SK-N-MC (cell line): ENCODE measurements at regions not wholly inside any gene's neighbourhood (a gene's known extent, or its start where the extent isn't known, plus 50 kb on each side); places are given as distances from the start of the nearest gene placed in this dataset.

Experiments used
- DNase-seq: peaks from one replicate; pipeline ENCODE4 v3.0.0-alpha.2; 2011; ENCODE audit warnings: low read depth, low spot score
- H3K27ac ChIP-seq: fragments of 200-600 bp; sonication (generic); 2 replicates; pipeline ENCODE4 v1.5.1; 2016; ENCODE audit warnings: mixed run types
- H3K36me3 ChIP-seq: fragments of 200-600 bp; sonication (generic); 2 replicates; pipeline ENCODE4 v1.6.1; 2017; ENCODE audit warnings: antibody characterized with exemption, low read length, mixed read lengths; ENCODE audit not compliant: insufficient read depth
- H3K4me3 ChIP-seq: fragments of 200-600 bp; sonication (generic); 2 replicates; pipeline ENCODE4 v1.5.1; 2016
- H3K9ac ChIP-seq: fragments of 200-600 bp; sonication (generic); 2 replicates; pipeline ENCODE4 v1.8.0; 2017; ENCODE audit warnings: mixed run types, mixed read lengths; ENCODE audit not compliant: insufficient read length
- H3K9me3 ChIP-seq: fragments of 200-600 bp; sonication (generic); 2 replicates; pipeline ENCODE4 v1.6.1; 2017; ENCODE audit warnings: low read depth, mild to moderate bottlenecking, antibody characterized with exemption, low read length, moderate library complexity, mixed read lengths
- EZH2 ChIP-seq: fragments of 200-600 bp; sonication (generic); IDR thresholded peaks from one replicate; pipeline ENCODE4 v1.6.1; 2017; ENCODE audit warnings: antibody characterized with exemption
- FOXP2 ChIP-seq: optimal IDR thresholded peaks from 2 replicates; pipeline ENCODE3; 2011; ENCODE audit warnings: mild to moderate bottlenecking, moderate library complexity; ENCODE audit not compliant: insufficient read depth; ENCODE audit errors: extremely low read length, control extremely low read depth
- POLR2AphosphoS5 ChIP-seq: IDR thresholded peaks from 2 replicates; pipeline ENCODE4 v1.6.1; 2012; ENCODE audit warnings: mild to moderate bottlenecking, low read depth, low read length, borderline replicate concordance

- TF ChIP-seq EZH2 (no peak), POLR2AphosphoS5 (no peak), FOXP2 (no peak)
- Histone ChIP-seq H3K27ac (no peak overlapping the region), H3K9me3 (no peaks in the 10 kb centered on the region), H3K36me3 (no peaks in the 10 kb centered on the region), H3K9ac (no peak overlapping the region), H3K4me3 (no peak overlapping the region)
- no peak for DNase-seq
Measured at GRCh38 chr13:50631041-50631440, 212.5 kb downstream of the DLEU7 start.

DNA sequence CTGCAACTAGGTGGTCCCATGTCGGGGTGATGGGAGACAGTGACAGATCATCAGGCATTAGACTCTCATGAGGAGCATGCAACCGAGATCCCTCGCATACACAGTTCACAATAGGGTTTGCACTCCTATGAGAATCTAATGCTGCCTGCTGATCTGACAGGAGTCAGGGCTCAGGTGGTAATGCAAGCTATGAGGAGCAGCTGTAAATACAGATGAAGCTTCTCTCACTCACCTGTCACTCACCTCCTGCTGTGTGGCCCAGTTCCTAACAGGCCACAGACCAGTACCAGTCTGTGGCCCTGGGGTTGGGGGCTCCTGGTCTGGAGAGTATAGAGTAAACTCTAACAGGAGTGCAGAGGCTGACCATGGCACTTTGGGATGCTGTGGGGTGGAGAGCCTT is 209.2 kb downstream of the DLEU7 start:
- Histone ChIP-seq H3K27ac (no peak overlapping the region), H3K4me3 (no peak overlapping the region), H3K36me3 (no peaks in the 10 kb centered on the region), H3K9ac (no peak overlapping the region), H3K9me3 (no peaks in the 10 kb centered on the region)
- no peak for DNase-seq
- TF ChIP-seq POLR2AphosphoS5, result no peak
- TF ChIP-seq EZH2, result no peak
- TF ChIP-seq FOXP2, result no peak

GRCh38 chr13:50635504-50635903 is 208.0 kb downstream of the DLEU7 start:
- Histone ChIP-seq H3K9me3 (no peaks in the 10 kb centered on the region), H3K9ac (no peak overlapping the region), H3K4me3 (no peak overlapping the region), H3K27ac (no peak overlapping the region), H3K36me3 (no peaks in the 10 kb centered on the region)
- DNase-seq, result no peak
- TF ChIP-seq EZH2 (no peak), POLR2AphosphoS5 (no peak), FOXP2 (no peak)

- no peak overlapping the region for H3K9ac ChIP-seq
- no peak for DNase-seq
- no peak overlapping the region for H3K27ac ChIP-seq
- H3K9me3 ChIP-seq, result no peaks in the 10 kb centered on the region
- H3K36me3 ChIP-seq, result no peaks in the 10 kb centered on the region
- no peak overlapping the region for H3K4me3 ChIP-seq
- TF ChIP-seq FOXP2 (no peak), EZH2 (no peak), POLR2AphosphoS5 (no peak)
Measured at GRCh38 chr13:50636007-50636704, 207.3 kb downstream of the DLEU7 start.

DNA sequence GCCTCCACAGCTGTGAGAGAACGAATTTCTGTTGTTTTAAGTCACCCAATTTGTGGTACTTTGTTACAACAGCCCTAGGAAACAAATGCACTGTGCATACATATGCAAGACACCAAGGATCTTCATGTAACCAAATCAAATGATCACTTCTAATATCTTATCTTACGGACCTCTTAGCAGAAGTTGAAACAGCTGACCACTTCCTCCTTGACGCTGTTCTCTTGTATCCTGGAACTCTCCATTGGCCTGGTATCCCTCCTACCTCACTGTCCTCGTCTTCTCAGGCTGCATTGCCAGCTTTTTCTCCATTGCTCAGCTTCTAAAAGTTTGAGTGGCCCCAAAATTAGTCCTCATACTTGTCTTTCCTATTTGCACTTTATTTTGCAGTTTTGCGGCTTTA is 200.4 kb downstream of the DLEU7 start:
- H3K27ac ChIP-seq, result no peak overlapping the region
- no peak overlapping the region for H3K4me3 ChIP-seq
- TF ChIP-seq FOXP2 (no peak), POLR2AphosphoS5 (no peak), EZH2 (no peak)
- DNase-seq, result no peak
- no peak overlapping the region for H3K9ac ChIP-seq
- no peaks in the 10 kb centered on the region for H3K9me3 ChIP-seq
- no peaks in the 10 kb centered on the region for H3K36me3 ChIP-seq

GRCh38 chr13:50644081-50644871 is 199.2 kb downstream of the DLEU7 start:
- H3K27ac ChIP-seq, result no peak overlapping the region
- DNase-seq, result no peak
- no peaks in the 10 kb centered on the region for H3K9me3 ChIP-seq
- TF ChIP-seq POLR2AphosphoS5, result no peak
- no peak for TF ChIP-seq FOXP2
- TF ChIP-seq EZH2, result no peak
- no peaks in the 10 kb centered on the region for H3K36me3 ChIP-seq
- no peak overlapping the region for H3K9ac ChIP-seq
- no peak overlapping the region for H3K4me3 ChIP-seq

DNA sequence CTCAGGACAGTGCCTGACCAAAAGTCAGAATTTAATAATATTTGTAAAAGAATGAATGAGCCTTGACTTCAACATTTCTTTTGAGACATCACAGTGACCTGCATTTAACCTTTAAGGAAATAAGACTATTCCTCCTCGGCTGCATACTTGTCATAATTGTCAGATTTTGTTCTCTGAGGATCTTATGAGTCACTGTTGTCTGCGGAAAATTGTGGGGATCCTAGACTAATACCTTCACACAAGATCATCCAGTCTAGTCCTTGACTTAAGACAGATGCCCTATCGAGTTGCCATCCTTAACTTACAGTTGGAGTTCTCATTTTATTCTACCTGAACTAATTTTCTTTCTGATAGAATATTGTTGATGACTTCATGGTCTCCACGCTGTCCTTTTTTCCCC is 198.4 kb downstream of the DLEU7 start:
- Histone ChIP-seq H3K9me3 (no peaks in the 10 kb centered on the region), H3K27ac (no peak overlapping the region), H3K4me3 (no peak overlapping the region), H3K9ac (no peak overlapping the region), H3K36me3 (no peaks in the 10 kb centered on the region)
- TF ChIP-seq FOXP2 (no peak), POLR2AphosphoS5 (no peak), EZH2 (no peak)
- no peak for DNase-seq

DNA sequence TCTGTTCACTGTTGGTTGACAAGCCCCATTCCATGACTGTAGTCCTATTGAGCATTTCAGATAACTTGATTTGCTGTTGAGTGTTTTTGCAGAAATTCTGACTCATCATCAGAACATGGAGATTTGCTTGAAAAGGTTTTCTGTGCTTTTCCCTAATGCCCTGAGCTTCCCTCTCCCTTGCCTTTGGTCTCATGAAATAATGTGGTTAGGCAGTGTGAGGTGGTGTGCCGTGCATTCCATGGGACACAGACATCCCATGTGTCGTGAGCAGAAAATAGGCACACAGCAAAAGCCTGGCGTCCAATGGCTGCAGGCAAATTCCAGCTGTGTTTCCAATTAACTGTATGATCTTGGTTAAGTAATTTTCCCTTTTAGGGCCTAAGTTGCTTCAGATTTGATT is 197.4 kb downstream of the DLEU7 start:
- H3K27ac ChIP-seq, result no peak overlapping the region
- no peak for TF ChIP-seq EZH2
- TF ChIP-seq FOXP2, result no peak
- TF ChIP-seq POLR2AphosphoS5, result no peak
- no peak overlapping the region for H3K9ac ChIP-seq
- no peak for DNase-seq
- no peaks in the 10 kb centered on the region for H3K36me3 ChIP-seq
- H3K9me3 ChIP-seq, result no peaks in the 10 kb centered on the region
- no peak overlapping the region for H3K4me3 ChIP-seq

- H3K9me3 ChIP-seq, result no peaks in the 10 kb centered on the region
- no peak for DNase-seq
- H3K4me3 ChIP-seq, result no peak overlapping the region
- H3K36me3 ChIP-seq, result no peaks in the 10 kb centered on the region
- H3K27ac ChIP-seq, result no peak overlapping the region
- TF ChIP-seq POLR2AphosphoS5 (no peak), FOXP2 (no peak), EZH2 (no peak)
- H3K9ac ChIP-seq, result no peak overlapping the region
Measured at GRCh38 chr13:50649211-50649610, 194.3 kb downstream of the DLEU7 start.
